ENCODE measurements at regions not wholly inside any gene's neighbourhood (a gene's known extent, or its start where the extent isn't known, plus 50 kb on each side); places are given as distances from the start of the nearest gene placed in this dataset.

GRCh38 chr20:6533761-6534479, 233.6 kb upstream of the BMP2 start:
- DNase-seq = no peak

GRCh38 chr20:6533351-6533750, 234.1 kb upstream of the BMP2 start:
- DNase-seq = no peak

- no peak for DNase-seq
Measured at GRCh38 chr20:6530779-6531315, 236.6 kb upstream of the BMP2 start.

GRCh38 chr20:6530254-6530653, 237.2 kb upstream of the BMP2 start:
- DNase-seq = no peak

- DNase-seq = no peak
Measured at GRCh38 chr20:6525447-6526303, 241.8 kb upstream of the BMP2 start.

GRCh38 chr20:6524305-6524704, 243.2 kb upstream of the BMP2 start:
- DNase-seq = no peak

- no peak for DNase-seq
Measured at GRCh38 chr20:6519556-6519955, 247.9 kb upstream of the BMP2 start.

GRCh38 chr20:6515261-6515660, 252.2 kb upstream of the BMP2 start:
- no peak for DNase-seq

- no peak for DNase-seq
Measured at GRCh38 chr20:6513599-6513998, 253.9 kb upstream of the BMP2 start.

GRCh38 chr20:6509374-6509773, 258.1 kb upstream of the BMP2 start:
- DNase-seq = no peak

GRCh38 chr20:6506906-6507305, 260.6 kb upstream of the BMP2 start:
- no peak for DNase-seq

- DNase-seq = no peak
Measured at GRCh38 chr20:6504826-6505225, 262.7 kb upstream of the BMP2 start.

- DNase-seq = no peak
Measured at GRCh38 chr20:6504179-6504578, 263.3 kb upstream of the BMP2 start.

GRCh38 chr20:6502999-6503398, 264.5 kb upstream of the BMP2 start:
- no peak for DNase-seq

- DNase-seq = no peak
Measured at GRCh38 chr20:6502219-6502618, 265.3 kb upstream of the BMP2 start.

GRCh38 chr20:6501061-6501460, 266.4 kb upstream of the BMP2 start:
- DNase-seq = no peak

- DNase-seq = no peak
Measured at GRCh38 chr20:6499566-6499965, 267.9 kb upstream of the BMP2 start.

- no peak for DNase-seq
Measured at GRCh38 chr20:6496874-6497273, 270.6 kb upstream of the BMP2 start.

GRCh38 chr20:6495907-6496306, 271.6 kb upstream of the BMP2 start:
- no peak for DNase-seq

- DNase-seq = no peak
Measured at GRCh38 chr20:6492271-6493055, 275.0 kb upstream of the BMP2 start.

- DNase-seq = no peak
Measured at GRCh38 chr20:6490849-6491248, 276.6 kb upstream of the BMP2 start.

GRCh38 chr20:6489361-6490171, 277.9 kb upstream of the BMP2 start:
- DNase-seq = no peak
